ENCODE measurements at regions not wholly inside any gene's neighbourhood (a gene's known extent, or its start where the extent isn't known, plus 50 kb on each side); places are given as distances from the start of the nearest gene placed in this dataset.

- no peak overlapping the region for H3K27ac ChIP-seq (ENCODE audit: low read depth in 1 of 2, low read length in 2 of 2)
- DNase-seq (no peak), ATAC-seq (ENCODE audit: low FRiP score) (no peak)
- H3K9me3 ChIP-seq (ENCODE audit: control insufficient read depth, low read length): no peaks in the 10 kb centered on the region
- intact Hi-C loops (cut with DNase I): no loop called here
- no peaks in the 10 kb centered on the region for H3K36me3 ChIP-seq (ENCODE audit: control insufficient read depth in 1 of 2, insufficient read depth in 2 of 2, low read length in 1 of 2)
- H3K4me3 ChIP-seq (ENCODE audit: low read length in 2 of 2): no peak overlapping the region
- H3K4me1 ChIP-seq (ENCODE audit: control insufficient read depth in 1 of 2, insufficient read depth in 2 of 2, low read length in 2 of 2): no peaks in the 10 kb centered on the region
- H3K27me3 ChIP-seq (ENCODE audit: control insufficient read depth in 1 of 2, insufficient read depth in 2 of 2, low read length in 1 of 2): no peaks in the 10 kb centered on the region
- WGBS, 2 donors: 95 to 100% methylated on average over 1 of the region's 1 CpG
Measured at GRCh38 chr4:155607481-155607880, 59.2 kb upstream of the GUCY1A1 start.

- WGBS, 2 donors: 55 to 58% methylated on average over 4 of the region's 4 CpGs
- no peak for ATAC-seq (ENCODE audit: low FRiP score)
- peak in 1 of 2 donors; percentile 65 for DNase-seq
Measured at GRCh38 chr4:155604718-155605626, 61.7 kb upstream of the GUCY1A1 start.

GRCh38 chr4:155603360-155603891 lies 63.2 kb upstream of the GUCY1A1 start:
- ATAC-seq (ENCODE audit: low FRiP score): no peak
- H3K4me1 ChIP-seq (ENCODE audit: control insufficient read depth in 1 of 2, insufficient read depth in 2 of 2, low read length in 2 of 2): no peaks in the 10 kb centered on the region
- intact Hi-C loops (cut with DNase I): no loop called here
- H3K27me3 ChIP-seq (ENCODE audit: control insufficient read depth in 1 of 2, insufficient read depth in 2 of 2, low read length in 1 of 2): no peaks in the 10 kb centered on the region
- 90 to 91% methylated on average over 6 of the region's 6 CpGs for WGBS, 2 donors
- H3K36me3 ChIP-seq (ENCODE audit: control insufficient read depth in 1 of 2, insufficient read depth in 2 of 2, low read length in 1 of 2): no peaks in the 10 kb centered on the region
- H3K27ac ChIP-seq (ENCODE audit: low read depth in 1 of 2, low read length in 2 of 2): no peak overlapping the region
- no peak for DNase-seq
- no peaks in the 10 kb centered on the region for H3K9me3 ChIP-seq (ENCODE audit: control insufficient read depth, low read length)
- H3K4me3 ChIP-seq (ENCODE audit: low read length in 2 of 2): no peak overlapping the region

More at GRCh38 chr4:155604718-155605626, 61.7 kb upstream of the GUCY1A1 start:
- intact Hi-C loops (cut with DNase I): no loop called here
- Histone ChIP-seq H3K27ac (ENCODE audit: low read depth in 1 of 2, low read length in 2 of 2) (no peak overlapping the region), H3K4me1 (ENCODE audit: control insufficient read depth in 1 of 2, insufficient read depth in 2 of 2, low read length in 2 of 2) (no peaks in the 10 kb centered on the region), H3K36me3 (ENCODE audit: control insufficient read depth in 1 of 2, insufficient read depth in 2 of 2, low read length in 1 of 2) (no peaks in the 10 kb centered on the region), H3K9me3 (ENCODE audit: control insufficient read depth, low read length) (no peaks in the 10 kb centered on the region), H3K27me3 (ENCODE audit: control insufficient read depth in 1 of 2, insufficient read depth in 2 of 2, low read length in 1 of 2) (no peaks in the 10 kb centered on the region), H3K4me3 (ENCODE audit: low read length in 2 of 2) (no peak overlapping the region)

- Histone ChIP-seq H3K9me3 (ENCODE audit: control insufficient read depth, low read length) (no peaks in the 10 kb centered on the region), H3K27ac (ENCODE audit: low read depth in 1 of 2, low read length in 2 of 2) (no peak overlapping the region), H3K27me3 (ENCODE audit: control insufficient read depth in 1 of 2, insufficient read depth in 2 of 2, low read length in 1 of 2) (no peaks in the 10 kb centered on the region), H3K4me3 (ENCODE audit: low read length in 2 of 2) (no peak overlapping the region), H3K4me1 (ENCODE audit: control insufficient read depth in 1 of 2, insufficient read depth in 2 of 2, low read length in 2 of 2) (no peaks in the 10 kb centered on the region), H3K36me3 (ENCODE audit: control insufficient read depth in 1 of 2, insufficient read depth in 2 of 2, low read length in 1 of 2) (no peaks in the 10 kb centered on the region)
- intact Hi-C loops (cut with DNase I): no loop called here
- ATAC-seq (ENCODE audit: low FRiP score): no peak
- DNase-seq: no peak
- 76 to 78% methylated on average over 3 of the region's 3 CpGs for WGBS, 2 donors
Measured at GRCh38 chr4:155602351-155603140, 64.1 kb upstream of the GUCY1A1 start.

- Histone ChIP-seq H3K4me3 (ENCODE audit: low read length in 2 of 2) (no peak overlapping the region), H3K36me3 (ENCODE audit: control insufficient read depth in 1 of 2, insufficient read depth in 2 of 2, low read length in 1 of 2) (no peaks in the 10 kb centered on the region), H3K27me3 (ENCODE audit: control insufficient read depth in 1 of 2, insufficient read depth in 2 of 2, low read length in 1 of 2) (no peaks in the 10 kb centered on the region), H3K9me3 (ENCODE audit: control insufficient read depth, low read length) (no peaks in the 10 kb centered on the region), H3K4me1 (ENCODE audit: control insufficient read depth in 1 of 2, insufficient read depth in 2 of 2, low read length in 2 of 2) (no peaks in the 10 kb centered on the region), H3K27ac (ENCODE audit: low read depth in 1 of 2, low read length in 2 of 2) (no peak overlapping the region)
- ATAC-seq (ENCODE audit: low FRiP score): no peak
- WGBS, 2 donors: 91 to 94% methylated on average over 5 of the region's 5 CpGs
- intact Hi-C loops (cut with DNase I): no loop called here
- DNase-seq: no peak
Measured at GRCh38 chr4:155600244-155600643, 66.4 kb upstream of the GUCY1A1 start.

GRCh38 chr4:155599596-155599995 lies 67.1 kb upstream of the GUCY1A1 start:
- no peak overlapping the region for H3K4me3 ChIP-seq (ENCODE audit: low read length in 2 of 2)
- no peaks in the 10 kb centered on the region for H3K4me1 ChIP-seq (ENCODE audit: control insufficient read depth in 1 of 2, insufficient read depth in 2 of 2, low read length in 2 of 2)
- H3K36me3 ChIP-seq (ENCODE audit: control insufficient read depth in 1 of 2, insufficient read depth in 2 of 2, low read length in 1 of 2): no peaks in the 10 kb centered on the region
- no peak overlapping the region for H3K27ac ChIP-seq (ENCODE audit: low read depth in 1 of 2, low read length in 2 of 2)
- DNase-seq (no peak), ATAC-seq (ENCODE audit: low FRiP score) (no peak)
- H3K27me3 ChIP-seq (ENCODE audit: control insufficient read depth in 1 of 2, insufficient read depth in 2 of 2, low read length in 1 of 2): no peaks in the 10 kb centered on the region
- intact Hi-C loops (cut with DNase I): no loop called here
- H3K9me3 ChIP-seq (ENCODE audit: control insufficient read depth, low read length): no peaks in the 10 kb centered on the region

- ATAC-seq (ENCODE audit: low FRiP score) (no peak), DNase-seq (no peak)
- Histone ChIP-seq H3K9me3 (ENCODE audit: control insufficient read depth, low read length) (no peaks in the 10 kb centered on the region), H3K36me3 (ENCODE audit: control insufficient read depth in 1 of 2, insufficient read depth in 2 of 2, low read length in 1 of 2) (no peaks in the 10 kb centered on the region), H3K27me3 (ENCODE audit: control insufficient read depth in 1 of 2, insufficient read depth in 2 of 2, low read length in 1 of 2) (no peaks in the 10 kb centered on the region), H3K27ac (ENCODE audit: low read depth in 1 of 2, low read length in 2 of 2) (no peak overlapping the region), H3K4me1 (ENCODE audit: control insufficient read depth in 1 of 2, insufficient read depth in 2 of 2, low read length in 2 of 2) (no peaks in the 10 kb centered on the region), H3K4me3 (ENCODE audit: low read length in 2 of 2) (no peak overlapping the region)
- intact Hi-C loops (cut with DNase I): no loop called here
- 85 to 88% methylated on average over 6 of the region's 6 CpGs for WGBS, 2 donors
Measured at GRCh38 chr4:155599085-155599484, 67.6 kb upstream of the GUCY1A1 start.

GRCh38 chr4:155597933-155598451 lies 68.7 kb upstream of the GUCY1A1 start:
- Histone ChIP-seq H3K27me3 (ENCODE audit: control insufficient read depth in 1 of 2, insufficient read depth in 2 of 2, low read length in 1 of 2) (no peaks in the 10 kb centered on the region), H3K4me1 (ENCODE audit: control insufficient read depth in 1 of 2, insufficient read depth in 2 of 2, low read length in 2 of 2) (no peaks in the 10 kb centered on the region), H3K36me3 (ENCODE audit: control insufficient read depth in 1 of 2, insufficient read depth in 2 of 2, low read length in 1 of 2) (no peaks in the 10 kb centered on the region), H3K27ac (ENCODE audit: low read depth in 1 of 2, low read length in 2 of 2) (no peak overlapping the region), H3K9me3 (ENCODE audit: control insufficient read depth, low read length) (no peaks in the 10 kb centered on the region), H3K4me3 (ENCODE audit: low read length in 2 of 2) (no peak overlapping the region)
- DNase-seq: no peak
- no peak for ATAC-seq (ENCODE audit: low FRiP score)
- intact Hi-C loops (cut with DNase I): no loop called here
- WGBS, 2 donors: 62% methylated on average over 3 of the region's 3 CpGs
